Right cardiac atrium (tissue), 5 donors: ENCODE measurements at regions not wholly inside any gene's neighbourhood (a gene's known extent, or its start where the extent isn't known, plus 50 kb on each side); places are given as distances from the start of the nearest gene placed in this dataset.
"Not testable (repeated sequence)": the region's sequence is repeated elsewhere in the genome, so short reads cannot be mapped to it uniquely, and the experiment has no call there.

ENCODE experiments used
- ATAC-seq, 2 donors: fragments of 200-7000 bp; cut with Tn5 transposase; one replicate each; pipeline versions ENCODE4 v1.8.0 to v1.9.1; 2020; ENCODE audit warnings: moderate library complexity in 2 of 2, mild to moderate bottlenecking in 1 of 2
- DNase-seq, 3 donors: peaks; one replicate each; pipeline ENCODE4 v3.0.0-alpha.2; 2020
- H3K27ac ChIP-seq: one replicate; pipeline ENCODE4 v1.5.1; 2013; ENCODE audit warnings: mild to moderate bottlenecking, low read length, control low read depth, moderate library complexity
- H3K27me3 ChIP-seq: one replicate; pipeline ENCODE4 v1.6.1; 2013; ENCODE audit not compliant: control insufficient read depth, insufficient read depth
- H3K4me1 ChIP-seq: one replicate; pipeline ENCODE4 v1.6.1; 2013; ENCODE audit warnings: low read length; ENCODE audit not compliant: control insufficient read depth, insufficient read depth
- H3K4me3 ChIP-seq: one replicate; pipeline ENCODE4 v1.5.1; 2013; ENCODE audit warnings: low read length, control low read depth
- H3K9me3 ChIP-seq: one replicate; pipeline ENCODE4 v1.6.1; 2013; ENCODE audit warnings: low read length; ENCODE audit not compliant: control insufficient read depth
- WGBS: extraction: QIAGEN DNeasy Blood & Tissue Kit; methylation state at CpG from one replicate; pipeline ENCODE4 v1.1.7; 2013; 5-methylcytosine and 5-hydroxymethylcytosine counted together
- intact Hi-C, 4 donors: fragments of 100-400 bp; cut with DNase I; formaldehyde crosslinking; loops; one replicate each; pipeline versions ENCODE4 v1.11.0 to v1.14.0; 2022 to 2023
- donor health status: healthy with polysubstance abuse.
- donor health status: DM: no; HTN: yes; CAD: no.
- donor health status: DM: no; HTN: no; CAD: no.
- donor health status: DM: no; HTN: yes; CAD: no; lungs with severe emphysema.
- donor health status: DM: yes; HTN: yes; CAD: no.

GRCh38 chr11:3476084-3476936 lies 97.4 kb upstream of the ZNF195 start:
- 64% methylated on average over 27 of the region's 27 CpGs for WGBS
- H3K4me1 ChIP-seq, H3K9me3 ChIP-seq, H3K27ac ChIP-seq, ATAC-seq, H3K27me3 ChIP-seq, H3K4me3 ChIP-seq, intact Hi-C loops, DNase-seq: not testable (repeated sequence)

GRCh38 chr11:3468963-3469362 lies 90.0 kb upstream of the ZNF195 start:
- intact Hi-C loops, result not testable (repeated sequence)

GRCh38 chr11:3467599-3467998 lies 88.7 kb upstream of the ZNF195 start:
- H3K4me1 ChIP-seq, H3K9me3 ChIP-seq, ATAC-seq, H3K27me3 ChIP-seq, intact Hi-C loops, H3K4me3 ChIP-seq, H3K27ac ChIP-seq, DNase-seq: not testable (repeated sequence)
- 62% methylated on average over 5 of the region's 5 CpGs for WGBS

More at GRCh38 chr11:3468963-3469362, 90.0 kb upstream of the ZNF195 start:
- WGBS, result 68% methylated on average over 8 of the region's 8 CpGs
- not testable (repeated sequence) for H3K27me3 ChIP-seq, DNase-seq, ATAC-seq, H3K27ac ChIP-seq, H3K4me1 ChIP-seq, H3K9me3 ChIP-seq, H3K4me3 ChIP-seq

GRCh38 chr11:3455666-3456065 lies 76.7 kb upstream of the ZNF195 start:
- ATAC-seq, H3K27ac ChIP-seq, H3K4me3 ChIP-seq, H3K9me3 ChIP-seq, DNase-seq, H3K4me1 ChIP-seq, H3K27me3 ChIP-seq, intact Hi-C loops: not testable (repeated sequence)
- WGBS, result 61% methylated on average over 10 of the region's 10 CpGs

GRCh38 chr11:3454844-3455243 lies 75.9 kb upstream of the ZNF195 start:
- H3K27me3 ChIP-seq, ATAC-seq, intact Hi-C loops, H3K9me3 ChIP-seq, H3K4me1 ChIP-seq, H3K4me3 ChIP-seq, H3K27ac ChIP-seq: not testable (repeated sequence)
- DNase-seq, result peak; percentile 55 to 82 (median 72)
- WGBS, result 1% methylated on average over 16 of the region's 16 CpGs

GRCh38 chr11:3453596-3454256 lies 74.8 kb upstream of the ZNF195 start:
- H3K27ac ChIP-seq, H3K4me3 ChIP-seq, H3K4me1 ChIP-seq, H3K9me3 ChIP-seq, H3K27me3 ChIP-seq, DNase-seq, intact Hi-C loops, ATAC-seq: not testable (repeated sequence)
- WGBS, result 44% methylated on average over 9 of the region's 9 CpGs

- intact Hi-C loops, H3K4me3 ChIP-seq, H3K27ac ChIP-seq, DNase-seq, H3K27me3 ChIP-seq, ATAC-seq, H3K4me1 ChIP-seq, H3K9me3 ChIP-seq: not testable (repeated sequence)
- 97% methylated on average over 1 of the region's 1 CpG for WGBS
Observed at GRCh38 chr11:3450822-3451221, 71.9 kb upstream of the ZNF195 start.

GRCh38 chr11:3445535-3445934 lies 66.6 kb upstream of the ZNF195 start:
- H3K27me3 ChIP-seq, H3K4me3 ChIP-seq, H3K27ac ChIP-seq, H3K9me3 ChIP-seq, intact Hi-C loops, H3K4me1 ChIP-seq, DNase-seq, ATAC-seq: not testable (repeated sequence)
- 71% methylated on average over 3 of the region's 3 CpGs for WGBS

GRCh38 chr11:3444420-3444744 lies 65.4 kb upstream of the ZNF195 start:
- H3K27ac ChIP-seq, H3K27me3 ChIP-seq, H3K4me3 ChIP-seq, DNase-seq, intact Hi-C loops, H3K9me3 ChIP-seq, ATAC-seq, H3K4me1 ChIP-seq: not testable (repeated sequence)
- WGBS, result 58% methylated on average over 3 of the region's 3 CpGs

GRCh38 chr11:3443700-3444419 lies 64.9 kb upstream of the ZNF195 start:
- H3K27me3 ChIP-seq, H3K4me1 ChIP-seq, H3K9me3 ChIP-seq, ATAC-seq, H3K27ac ChIP-seq, H3K4me3 ChIP-seq, intact Hi-C loops: not testable (repeated sequence)
- 3% methylated on average over 16 of the region's 16 CpGs for WGBS
- DNase-seq, result peak in 2 of 3 donors; percentile 55 to 66

GRCh38 chr11:3437441-3437840 lies 58.5 kb upstream of the ZNF195 start:
- intact Hi-C loops, H3K27me3 ChIP-seq, H3K4me1 ChIP-seq, DNase-seq, H3K4me3 ChIP-seq, H3K27ac ChIP-seq, H3K9me3 ChIP-seq, ATAC-seq: not testable (repeated sequence)
- WGBS, result 70% methylated on average over 14 of the region's 14 CpGs
